ENCODE measurements at regions not wholly inside any gene's neighbourhood (a gene's known extent, or its start where the extent isn't known, plus 50 kb on each side); places are given as distances from the start of the nearest gene placed in this dataset.

DNA sequence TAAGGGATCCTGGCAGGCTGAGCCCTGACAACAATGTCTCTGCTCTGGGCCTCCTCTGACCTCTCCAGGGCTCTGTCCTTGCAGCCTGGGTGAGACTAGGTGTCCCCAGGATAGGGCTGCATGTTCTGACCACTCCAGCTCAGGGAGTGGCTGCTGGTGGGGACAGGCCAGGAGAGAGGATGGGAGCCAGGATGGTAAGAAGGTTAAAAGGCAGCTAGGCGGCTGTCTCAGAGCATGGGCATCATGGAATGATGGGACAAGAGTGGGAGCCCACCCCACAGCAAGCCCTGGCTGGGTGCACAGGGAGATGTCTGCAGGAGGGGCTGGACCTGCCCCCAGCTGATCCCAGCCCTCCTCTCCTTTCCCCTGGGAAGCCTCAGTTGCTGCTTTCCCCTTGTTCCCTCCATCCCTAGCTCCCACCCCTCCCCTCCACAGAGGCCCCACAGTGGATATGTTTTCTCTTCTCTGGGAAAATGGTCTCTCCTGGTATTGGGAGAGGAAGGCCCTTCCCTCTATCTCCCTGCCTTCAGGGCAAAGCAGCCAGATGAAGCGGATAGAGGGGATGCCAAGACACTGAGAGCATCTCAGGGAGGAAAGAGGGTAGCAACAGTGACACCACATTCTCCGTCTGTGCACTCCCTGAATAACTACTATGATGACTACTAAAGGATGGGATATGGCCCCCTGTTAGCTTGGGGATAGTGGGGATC is 334.3 kb downstream of the DYSF start:
- DNase-seq, result no peak

DNA sequence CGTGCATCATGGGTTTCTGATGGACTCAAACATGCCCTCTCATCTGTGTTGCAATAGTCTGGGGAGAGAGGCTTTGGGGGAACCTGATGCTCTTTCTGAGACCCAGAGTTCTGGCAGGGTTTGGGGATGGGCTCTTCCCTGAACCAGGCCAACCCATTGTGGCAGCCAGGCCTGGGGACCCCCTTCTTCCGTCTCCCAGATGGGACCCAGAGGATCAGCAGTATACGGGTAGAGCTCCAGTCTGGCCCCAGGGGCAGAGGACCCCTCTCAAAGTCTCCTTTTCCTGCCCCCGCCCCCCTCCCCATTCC is 333.7 kb downstream of the DYSF start:
- DNase-seq, result no peak

DNA sequence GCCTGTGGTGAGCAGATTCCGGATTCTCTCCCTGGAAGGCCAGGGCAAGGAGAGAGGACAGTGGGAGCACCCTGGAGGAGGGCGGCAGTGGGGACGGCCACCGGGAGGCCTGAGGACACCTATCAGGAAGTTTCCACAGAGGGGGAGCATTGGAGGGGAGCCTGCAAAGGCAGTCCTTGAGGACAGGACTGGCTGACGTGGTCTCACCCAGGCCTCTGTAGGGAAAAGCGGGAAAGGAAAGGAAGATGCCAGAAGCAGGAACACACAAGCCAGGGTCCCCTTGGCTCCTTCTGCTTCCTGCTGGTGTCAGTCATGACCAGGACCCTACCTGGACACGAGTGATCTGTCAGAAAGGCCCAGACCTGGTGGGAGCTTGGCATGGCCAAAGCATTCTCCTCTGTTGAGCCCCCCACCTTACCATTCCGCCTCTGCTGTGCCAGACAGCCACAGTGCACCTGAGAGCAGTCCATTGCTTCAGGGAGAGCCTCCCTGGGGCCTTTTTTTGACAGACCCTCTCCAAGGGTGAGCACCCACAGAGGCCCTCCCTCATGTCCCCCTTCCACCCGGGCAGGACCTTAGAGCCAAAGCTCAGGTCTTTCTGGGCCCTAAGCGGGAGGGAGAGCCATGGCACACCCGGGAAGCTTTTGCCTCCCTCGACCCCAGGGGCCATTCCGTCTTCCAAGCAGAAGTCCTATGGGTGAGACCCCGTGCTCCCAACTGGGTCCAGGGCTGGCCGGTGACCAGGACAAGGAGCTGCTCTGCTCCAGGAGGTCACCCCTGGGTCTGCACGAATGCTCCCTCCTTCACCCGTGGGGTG is 333.1 kb downstream of the DYSF start:
- DNase-seq, result no peak

DNA sequence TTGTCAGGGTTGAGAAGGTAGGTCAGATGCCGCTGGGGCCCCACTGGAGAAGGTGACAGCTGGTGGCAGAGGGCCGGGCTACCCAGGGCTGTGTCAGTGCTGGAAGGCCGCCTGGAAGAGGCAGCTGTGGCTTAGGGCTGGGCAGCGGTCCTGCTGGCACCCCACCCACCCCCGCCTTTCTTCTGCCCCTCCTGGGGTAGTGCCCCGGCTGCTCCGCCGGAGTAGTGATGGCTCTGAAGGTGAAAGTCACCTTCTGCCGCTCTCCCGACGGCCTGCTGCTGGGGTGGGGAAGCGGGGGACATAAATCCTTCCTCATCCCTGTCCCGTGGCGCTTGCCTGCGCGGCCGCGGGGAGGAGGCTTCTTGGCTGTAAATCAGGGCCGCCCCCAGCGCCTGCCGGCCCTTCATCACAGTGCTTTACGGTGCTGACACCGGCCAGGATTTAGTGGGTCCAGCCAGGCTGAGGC is 332.2 kb downstream of the DYSF start:
- no peak for DNase-seq

DNA sequence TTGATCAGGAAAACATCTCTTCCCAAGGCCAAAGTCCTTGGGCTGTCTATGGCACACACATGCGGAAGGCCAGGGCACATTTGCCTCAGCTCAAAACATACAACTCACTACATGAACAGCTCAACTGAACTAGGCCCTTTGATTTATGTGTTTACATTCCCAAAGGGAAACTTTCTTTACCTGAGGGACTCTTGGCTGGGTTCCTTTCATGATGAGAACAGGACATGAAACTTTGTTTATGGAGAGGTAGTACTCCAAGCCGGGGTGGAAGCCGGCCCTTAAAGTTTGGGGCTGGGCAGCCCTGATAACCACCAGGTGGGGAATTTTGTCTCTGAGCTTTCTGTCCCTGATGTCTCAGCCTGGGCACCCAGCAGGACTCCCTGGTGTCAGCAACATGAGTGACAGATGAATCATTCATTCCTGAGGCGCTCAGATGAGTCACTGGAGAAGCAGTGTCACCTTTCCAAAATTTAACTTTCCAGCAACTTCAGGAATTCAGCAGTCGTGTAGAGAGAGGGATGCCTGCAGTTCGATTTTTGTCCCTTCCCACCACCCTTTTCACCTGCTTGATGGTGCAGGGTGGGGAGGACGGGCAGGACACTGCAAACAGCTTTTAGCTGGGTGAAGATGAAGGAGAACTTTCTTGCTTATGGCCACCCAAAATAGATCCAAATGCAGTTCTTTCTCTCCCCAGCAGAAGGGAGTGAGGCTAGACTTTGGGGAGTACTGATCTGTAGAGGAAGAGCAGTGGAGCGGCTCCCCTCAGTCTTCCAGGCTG is 331.6 kb downstream of the DYSF start:
- DNase-seq, result no peak

DNA sequence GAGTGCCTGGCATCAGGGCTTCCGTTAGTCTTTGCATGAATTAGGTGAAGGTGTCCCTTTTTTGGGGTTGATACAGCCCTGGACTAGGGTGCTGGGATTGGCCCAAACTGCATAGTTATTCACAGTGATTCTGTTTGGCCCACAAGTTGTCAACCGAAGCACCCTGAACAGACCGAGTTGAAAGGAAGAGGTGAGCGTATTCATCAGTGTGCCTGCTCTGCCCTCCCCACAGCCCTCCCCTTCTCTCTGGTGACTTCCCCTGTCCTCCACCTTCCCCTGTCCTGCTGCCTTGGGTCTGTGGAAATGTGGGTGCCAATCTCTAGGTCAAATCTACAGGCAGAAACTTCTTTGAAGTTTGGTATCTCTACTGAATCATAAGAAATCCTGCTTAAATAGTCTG is 330.5 kb downstream of the DYSF start:
- DNase-seq, result no peak

DNA sequence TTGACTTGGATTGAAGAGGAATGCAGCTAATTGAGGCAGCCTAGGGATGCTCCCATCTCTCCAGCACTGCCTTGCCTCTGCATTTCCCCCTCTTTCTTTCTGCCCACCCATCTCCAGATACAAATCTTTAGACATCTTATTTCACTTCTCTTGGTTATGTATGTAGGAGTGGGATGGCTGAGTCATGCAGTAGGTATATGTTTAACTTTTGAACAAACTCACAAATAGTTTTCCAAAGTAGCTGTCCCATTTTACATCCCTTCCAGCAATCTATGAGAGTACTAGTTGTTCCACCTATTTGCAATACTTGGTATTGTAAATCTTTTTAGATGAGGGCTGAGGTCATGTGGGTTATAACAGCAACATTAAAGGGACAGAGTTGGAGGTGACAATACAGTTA is 329.9 kb downstream of the DYSF start:
- no peak for DNase-seq

DNA sequence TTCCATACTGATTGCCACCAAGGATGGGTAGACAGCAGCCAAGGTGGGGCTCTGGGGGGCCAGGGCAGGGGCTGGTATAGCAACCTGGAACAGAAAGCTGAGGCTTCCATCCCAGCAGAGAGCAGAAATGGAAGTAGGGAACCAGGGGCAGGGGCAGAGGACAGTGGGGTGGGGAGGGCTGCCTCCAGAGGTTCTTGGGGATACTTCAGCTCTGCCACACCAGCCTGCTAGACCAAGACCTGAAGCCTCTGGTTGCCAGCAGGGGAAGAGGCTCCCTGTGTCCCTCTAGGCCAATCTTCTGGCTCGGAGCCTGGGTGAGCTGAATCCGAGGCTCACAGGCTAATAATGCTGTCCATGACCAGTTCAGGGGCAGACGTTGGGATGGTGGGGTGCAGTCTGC is 329.0 kb downstream of the DYSF start:
- DNase-seq, result no peak

DNA sequence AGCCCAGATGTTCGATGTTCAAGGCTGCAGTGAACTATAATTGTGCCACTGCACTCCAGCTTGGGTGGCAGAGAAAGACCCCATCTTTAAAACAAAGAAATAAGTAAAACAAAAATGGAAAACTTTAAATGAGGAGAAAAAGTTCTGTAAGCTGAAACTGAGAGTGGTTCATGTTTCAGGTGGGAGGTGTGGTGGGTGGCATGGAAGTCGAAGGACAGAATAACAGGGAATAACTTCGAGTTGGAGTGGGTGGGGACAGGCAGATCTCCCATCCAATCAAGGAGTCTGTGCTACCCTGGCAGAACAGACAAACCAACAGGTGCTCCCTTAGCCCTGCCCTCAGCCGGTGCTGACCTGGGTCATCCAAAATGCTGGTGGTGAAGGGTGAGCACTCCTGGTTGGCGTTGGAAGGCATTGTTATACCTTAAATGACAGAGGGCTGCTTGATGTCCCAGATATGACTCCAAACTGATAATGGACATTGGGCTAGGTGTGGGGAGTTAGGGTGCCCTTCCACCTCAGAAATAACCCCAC is 328.4 kb downstream of the DYSF start:
- DNase-seq, result no peak

DNA sequence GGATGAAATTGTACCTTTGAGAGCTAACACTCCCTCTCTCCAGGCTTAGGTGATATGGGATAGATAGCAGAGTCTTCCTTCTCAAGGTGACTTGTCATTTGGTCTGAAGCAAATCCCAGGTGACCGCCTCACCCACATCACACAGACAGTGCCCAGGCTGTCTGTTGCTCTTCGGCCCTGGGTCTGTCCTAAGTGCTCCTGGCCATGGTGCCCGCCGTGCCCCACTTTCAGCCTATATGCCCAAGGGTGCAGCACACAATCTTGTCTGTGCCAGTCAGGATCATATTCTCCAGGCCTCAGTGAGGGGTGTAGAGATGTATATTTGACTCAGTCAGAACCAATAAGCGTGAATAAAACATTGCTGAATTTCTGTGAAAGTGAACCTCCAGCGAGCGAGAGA is 326.8 kb downstream of the DYSF start:
- no peak for DNase-seq

DNA sequence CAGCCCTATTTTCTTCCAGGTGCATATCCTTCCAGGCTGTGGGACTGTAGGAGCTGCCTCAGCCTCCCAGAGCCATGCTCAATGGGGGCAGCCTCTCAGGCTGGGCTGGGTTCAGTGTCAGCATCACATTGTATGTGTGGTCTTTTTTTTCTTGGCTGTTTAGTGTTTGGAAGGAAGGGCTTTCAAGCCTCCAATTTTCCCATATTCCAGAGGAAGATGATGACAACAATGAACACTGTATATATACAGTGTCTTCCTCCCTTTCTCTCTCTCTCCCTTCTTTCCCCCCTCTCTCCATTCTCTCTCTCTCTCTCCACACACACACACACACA is 326.4 kb downstream of the DYSF start:
- no peak for DNase-seq

DNA sequence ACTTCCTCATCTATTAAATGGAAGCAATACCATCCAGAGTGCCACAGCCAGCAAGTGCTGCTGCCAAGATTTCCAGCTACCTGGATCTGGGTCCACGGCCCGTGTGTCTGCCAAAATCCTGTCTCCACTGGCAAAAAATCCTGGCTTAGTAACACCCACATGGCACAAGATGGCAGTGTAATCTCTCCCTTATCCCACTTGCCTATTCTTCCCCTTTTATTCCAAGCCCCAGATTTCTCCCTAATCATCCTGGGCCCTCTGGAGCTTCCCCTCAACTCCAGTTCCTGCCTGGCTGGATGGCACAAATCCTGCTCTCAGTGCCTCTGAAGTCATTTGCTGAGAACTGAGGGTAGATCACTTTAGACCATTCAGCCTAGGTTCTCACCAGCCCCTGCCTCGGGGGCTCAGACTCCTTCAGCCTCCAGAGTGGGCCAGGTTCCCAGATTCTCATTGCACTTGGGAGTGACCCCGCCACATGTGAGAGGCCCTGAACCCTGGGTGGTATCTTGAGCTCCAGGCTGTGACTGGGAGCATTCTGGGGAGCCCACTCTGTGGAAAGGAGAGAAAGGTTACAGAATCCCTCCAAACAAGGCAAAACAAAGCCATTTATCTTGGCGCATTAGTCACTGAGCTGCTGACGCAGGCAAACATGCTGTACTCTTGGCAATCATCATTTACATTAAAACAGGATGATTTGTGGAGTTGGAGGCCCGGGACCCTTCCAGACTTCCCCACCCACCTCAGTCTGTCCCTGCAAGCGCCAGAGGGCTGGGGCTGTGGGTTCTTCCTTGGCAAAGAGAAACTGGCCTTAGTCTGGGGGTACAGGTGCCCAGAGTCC is 325.8 kb downstream of the DYSF start:
- DNase-seq, result no peak

DNA sequence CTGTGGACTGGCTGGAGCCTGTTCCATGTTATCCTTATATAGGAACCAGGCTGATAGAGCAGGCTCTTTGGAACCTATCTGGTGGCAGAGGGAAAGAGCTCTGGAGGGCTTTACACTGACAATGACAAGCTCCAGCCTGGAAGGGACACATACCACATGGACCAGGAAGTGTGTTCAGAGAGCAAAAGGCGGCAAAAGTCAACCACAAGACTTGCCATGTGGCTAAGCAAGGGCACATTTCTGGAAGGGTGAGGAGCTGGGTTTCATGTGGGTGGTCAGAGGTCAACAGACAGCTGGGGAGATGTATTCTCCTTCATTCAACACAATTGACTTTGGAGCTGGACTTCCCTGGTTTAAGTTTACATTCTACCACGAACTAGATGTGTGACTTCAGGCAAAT is 325.2 kb downstream of the DYSF start:
- DNase-seq, result no peak

DNA sequence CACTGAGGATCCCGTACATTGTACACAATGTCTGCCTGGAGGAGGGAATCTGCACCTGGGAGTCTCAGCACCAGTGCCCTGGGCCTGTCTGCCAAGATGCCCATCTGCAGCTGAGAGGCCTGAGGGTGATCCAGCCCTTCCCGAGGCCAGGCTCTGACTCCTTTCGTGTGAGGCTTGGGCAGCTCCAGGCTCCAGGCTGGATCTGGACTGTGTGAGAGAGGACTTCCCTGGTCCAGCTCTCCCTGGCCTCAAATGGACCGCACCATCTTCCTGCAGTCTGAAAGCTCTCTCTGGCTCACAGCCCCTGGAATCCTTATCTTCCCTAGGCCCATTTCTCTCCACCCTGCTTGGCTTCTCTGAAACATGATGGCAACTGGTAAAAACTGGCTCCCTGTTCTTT is 324.6 kb downstream of the DYSF start:
- no peak for DNase-seq

DNA sequence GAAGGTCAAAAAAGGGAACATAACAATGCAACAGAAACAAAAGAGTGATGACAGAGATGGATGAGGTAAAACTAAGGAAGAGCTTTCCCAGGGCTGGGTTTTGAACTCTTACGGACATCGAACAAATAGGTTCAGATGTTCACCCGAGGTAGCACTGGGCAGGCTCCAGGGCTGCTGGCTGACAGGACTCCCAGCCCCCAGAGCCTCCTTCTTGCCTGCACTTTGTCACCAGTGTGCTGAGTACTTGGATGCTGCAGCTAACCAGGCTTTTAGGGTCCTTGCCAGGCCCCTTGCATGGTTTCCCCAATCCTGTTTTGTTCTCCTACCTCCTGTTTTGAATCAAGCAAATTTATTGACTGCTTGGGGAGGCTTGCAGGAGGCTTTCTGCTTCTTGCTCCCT is 322.9 kb downstream of the DYSF start:
- DNase-seq, result no peak

DNA sequence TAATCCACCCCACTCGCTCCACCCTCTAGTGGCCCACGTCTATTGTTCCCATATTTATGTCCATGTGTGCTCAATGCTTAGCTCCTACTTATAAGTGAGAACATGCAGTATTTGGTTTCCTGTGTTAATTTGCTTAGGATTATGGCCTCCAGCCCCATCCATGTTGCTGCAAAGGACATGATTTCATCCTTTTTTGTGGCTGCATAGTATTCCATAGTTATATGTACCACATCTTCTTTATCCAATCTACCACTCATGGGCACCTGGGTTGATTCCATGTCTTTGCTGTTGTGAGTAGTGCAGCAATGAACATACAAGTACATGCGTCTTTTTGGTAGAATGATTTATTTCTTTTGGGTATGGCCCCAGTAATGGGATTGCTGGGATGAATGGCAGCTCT is 319.9 kb downstream of the DYSF start:
- no peak for DNase-seq

DNA sequence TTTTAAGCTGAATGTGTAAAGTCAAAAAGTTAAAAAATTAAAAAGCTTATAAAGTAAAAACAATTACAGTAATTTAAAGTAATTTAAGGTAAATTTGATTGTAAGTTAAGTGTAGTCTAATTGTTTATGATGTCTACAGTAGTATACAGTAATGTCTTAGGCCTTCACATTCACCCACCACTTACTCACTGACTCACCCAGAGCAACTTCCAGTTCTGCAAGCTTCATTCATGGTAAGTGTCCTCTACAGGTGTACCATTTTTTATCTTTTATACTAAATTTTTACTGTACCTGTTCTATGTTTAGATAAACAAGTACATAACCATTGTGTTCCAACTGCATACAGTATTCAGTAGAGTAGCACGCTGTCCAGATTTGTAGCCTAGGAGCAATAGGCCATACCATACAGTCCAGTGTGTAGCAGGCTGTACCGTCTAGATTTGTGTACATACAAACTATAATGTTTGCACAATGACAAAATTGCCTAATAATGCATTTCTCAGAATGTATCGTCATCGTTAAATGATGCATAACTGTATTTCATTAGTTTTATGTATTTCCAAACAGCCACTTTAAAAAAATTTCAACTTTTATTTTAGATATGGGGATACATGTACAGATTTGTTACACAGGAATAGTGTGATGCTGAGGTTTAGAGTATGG is 319.3 kb downstream of the DYSF start:
- DNase-seq, result no peak

DNA sequence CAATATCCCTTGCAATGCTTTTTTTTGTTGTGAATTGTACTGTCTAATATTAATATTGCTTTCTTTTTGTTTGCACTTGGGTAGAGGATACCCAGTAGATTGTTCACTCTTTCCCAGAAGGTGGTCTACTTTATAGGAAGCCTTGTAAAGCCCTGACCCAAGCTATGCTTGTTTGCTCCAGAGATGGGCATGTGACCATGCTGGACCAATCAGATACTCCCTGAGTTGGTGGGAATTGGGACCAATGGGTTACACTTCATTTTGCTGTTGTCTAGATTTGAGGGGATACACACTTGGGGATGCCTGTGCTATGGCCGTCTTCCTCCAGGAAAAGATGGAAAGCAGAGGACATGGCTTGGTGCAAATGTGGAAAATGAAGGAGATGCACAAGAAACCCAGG is 314.3 kb downstream of the DYSF start:
- no peak for DNase-seq

DNA sequence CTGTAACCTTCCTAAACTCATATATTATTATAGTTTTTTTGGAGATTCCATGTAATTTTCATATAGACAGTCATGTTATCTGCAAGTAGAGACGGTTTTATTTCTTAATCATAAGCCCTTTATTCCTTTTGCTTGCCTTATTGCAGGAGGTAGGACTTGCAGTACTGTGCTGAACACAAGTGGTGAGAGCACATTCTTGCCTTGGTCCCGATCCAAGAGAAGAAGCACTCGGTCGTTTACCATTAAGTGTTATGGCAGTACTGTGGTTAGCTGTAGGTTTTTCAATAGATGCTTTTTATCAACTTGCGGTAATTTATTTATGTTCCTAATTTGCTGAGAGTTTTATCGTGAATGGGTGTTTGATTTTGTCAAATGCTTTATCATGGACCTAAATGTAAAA is 305.7 kb downstream of the DYSF start:
- DNase-seq, result no peak

DNA sequence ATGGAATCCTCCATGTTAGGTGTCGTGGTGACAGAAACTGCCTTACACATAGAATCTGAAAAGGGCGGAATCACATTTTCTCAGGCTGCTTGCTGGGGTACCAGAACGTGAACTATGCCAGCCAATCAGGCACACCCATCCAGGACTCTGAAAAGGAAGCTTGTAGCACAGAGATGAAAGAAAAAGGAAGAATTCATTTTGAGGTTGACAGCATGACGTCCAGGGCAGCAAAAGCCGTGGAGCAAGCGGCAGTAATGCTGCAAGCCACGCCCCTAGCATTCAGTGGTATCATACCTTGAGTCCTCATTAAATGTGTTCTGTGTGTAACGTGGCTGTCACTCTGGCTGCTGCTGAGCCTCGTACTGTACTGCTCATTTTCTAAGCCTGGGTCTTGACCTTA is 304.0 kb downstream of the DYSF start:
- no peak for DNase-seq

DNA sequence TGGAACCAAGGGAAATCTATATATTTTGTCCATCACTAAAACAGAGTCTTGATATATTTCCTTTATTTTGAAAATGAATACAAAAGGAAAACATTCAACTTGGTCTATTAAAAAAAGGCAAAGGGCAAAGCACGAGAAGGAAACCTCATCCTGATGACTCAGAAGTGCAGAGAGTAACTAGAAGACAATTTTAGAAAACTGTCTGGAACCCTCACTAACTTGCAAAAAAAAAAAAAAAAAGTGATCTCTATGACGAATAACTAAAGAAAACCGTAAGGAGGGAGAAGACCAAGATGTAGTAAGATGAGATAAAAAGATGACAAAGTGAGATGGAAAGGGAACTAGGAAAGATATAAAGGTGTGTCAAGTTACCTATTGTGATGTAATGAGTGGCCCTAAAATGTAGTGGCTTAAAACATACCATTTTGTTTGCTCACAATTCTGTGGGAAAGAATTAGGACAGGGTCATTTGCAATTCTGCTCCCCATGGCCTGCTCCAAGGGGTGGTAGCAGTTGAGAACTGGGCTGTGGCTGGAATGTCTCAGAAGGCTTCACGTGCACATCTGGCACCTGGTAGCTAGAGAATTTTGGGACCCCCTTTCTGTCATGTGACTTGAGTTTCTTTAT is 303.0 kb downstream of the DYSF start:
- DNase-seq, result no peak

DNA sequence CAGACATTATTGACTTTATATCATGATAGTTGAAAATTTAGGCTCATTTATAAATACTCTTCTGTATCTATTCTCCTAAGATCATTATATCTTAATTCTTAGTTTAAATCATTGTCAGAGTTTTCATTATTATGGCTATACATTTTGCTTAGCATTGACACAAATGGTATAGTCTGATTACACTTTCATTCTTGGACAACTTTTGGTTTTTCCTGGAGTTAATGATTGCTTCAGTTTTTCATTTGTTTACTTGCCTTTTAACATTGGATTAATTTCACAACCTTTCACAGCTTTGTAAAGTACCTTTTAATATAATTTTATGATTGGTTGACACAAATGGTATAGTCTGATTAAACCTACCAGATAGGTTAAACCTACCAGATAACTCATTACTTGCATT is 298.2 kb downstream of the DYSF start:
- no peak for DNase-seq

Measured in T1000 (cell line).